ENCODE measurements at regions not wholly inside any gene's neighbourhood (a gene's known extent, or its start where the extent isn't known, plus 50 kb on each side); places are given as distances from the start of the nearest gene placed in this dataset.

DNA sequence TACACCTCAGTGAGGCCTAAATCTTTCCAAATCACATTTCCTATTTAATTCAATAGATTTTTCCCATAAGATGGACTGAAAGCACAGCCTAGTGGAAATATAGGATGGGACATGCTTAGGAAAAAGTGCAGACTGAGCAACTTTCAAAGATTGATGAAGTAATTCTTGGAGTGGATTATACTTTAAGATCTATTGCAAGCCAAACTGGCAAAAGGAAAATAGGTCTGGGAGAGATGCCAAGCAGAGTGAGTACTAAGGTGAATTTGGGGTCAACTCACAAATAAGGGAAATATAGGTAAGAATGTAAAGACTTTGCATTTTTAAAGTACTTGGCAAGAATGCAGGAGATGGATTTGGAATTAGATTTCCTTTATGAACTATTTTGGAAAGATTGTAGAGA is 170.2 kb upstream of the FOXG1 start:
- no peak overlapping the region for H3K4me3 ChIP-seq (ENCODE audit: low read depth, low read length)
- TF ChIP-seq, protein P1, sequence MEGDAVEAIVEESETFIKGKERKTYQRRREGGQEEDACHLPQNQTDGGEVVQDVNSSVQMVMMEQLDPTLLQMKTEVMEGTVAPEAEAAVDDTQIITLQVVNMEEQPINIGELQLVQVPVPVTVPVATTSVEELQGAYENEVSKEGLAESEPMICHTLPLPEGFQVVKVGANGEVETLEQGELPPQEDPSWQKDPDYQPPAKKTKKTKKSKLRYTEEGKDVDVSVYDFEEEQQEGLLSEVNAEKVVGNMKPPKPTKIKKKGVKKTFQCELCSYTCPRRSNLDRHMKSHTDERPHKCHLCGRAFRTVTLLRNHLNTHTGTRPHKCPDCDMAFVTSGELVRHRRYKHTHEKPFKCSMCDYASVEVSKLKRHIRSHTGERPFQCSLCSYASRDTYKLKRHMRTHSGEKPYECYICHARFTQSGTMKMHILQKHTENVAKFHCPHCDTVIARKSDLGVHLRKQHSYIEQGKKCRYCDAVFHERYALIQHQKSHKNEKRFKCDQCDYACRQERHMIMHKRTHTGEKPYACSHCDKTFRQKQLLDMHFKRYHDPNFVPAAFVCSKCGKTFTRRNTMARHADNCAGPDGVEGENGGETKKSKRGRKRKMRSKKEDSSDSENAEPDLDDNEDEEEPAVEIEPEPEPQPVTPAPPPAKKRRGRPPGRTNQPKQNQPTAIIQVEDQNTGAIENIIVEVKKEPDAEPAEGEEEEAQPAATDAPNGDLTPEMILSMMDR (IDR thresholded peaks at IDR 0.05; ENCODE audit: borderline replicate concordance, insufficient read depth, low read depth, low read length): no peak

DNA sequence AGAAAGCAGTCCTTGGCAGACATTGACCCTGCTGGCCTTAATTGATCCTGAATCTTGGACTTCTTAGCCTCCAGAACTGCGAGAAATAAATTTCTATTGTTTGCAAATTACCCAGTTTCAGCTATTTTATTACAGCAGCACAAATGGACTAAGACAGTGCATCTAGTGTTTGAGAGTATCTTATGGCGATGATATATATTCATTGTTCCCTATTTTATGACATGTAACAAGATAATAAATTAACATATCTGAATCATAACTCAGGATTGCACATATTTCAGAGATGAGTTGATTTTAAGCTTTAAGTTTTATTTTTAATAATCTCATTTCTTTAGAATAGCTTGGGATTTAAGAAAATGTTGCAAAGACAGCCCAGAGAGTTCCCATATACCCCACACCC is 167.4 kb upstream of the FOXG1 start:
- H3K4me3 ChIP-seq (ENCODE audit: low read depth, low read length): no peak overlapping the region

DNA sequence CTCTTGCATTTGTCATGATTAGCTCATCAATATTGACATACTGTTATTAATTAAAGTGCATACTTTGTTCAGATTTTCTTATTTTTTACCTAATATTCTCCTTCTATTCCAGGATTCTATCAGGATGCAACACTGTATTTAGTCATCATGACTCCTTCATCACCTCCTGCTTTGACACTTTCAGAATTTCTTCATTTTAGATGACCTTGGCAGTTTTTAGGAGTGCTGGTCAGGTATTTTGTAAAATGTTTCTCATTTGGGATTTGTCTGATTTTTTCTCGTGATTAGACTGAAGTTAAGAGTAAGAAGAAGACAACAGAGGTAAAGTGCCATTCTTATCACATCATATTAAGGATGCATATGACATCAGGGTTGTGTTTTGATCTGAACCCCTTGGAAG is 167.0 kb upstream of the FOXG1 start:
- H3K4me3 ChIP-seq (ENCODE audit: low read depth, low read length): no peak overlapping the region
- TF ChIP-seq, protein P1 (IDR thresholded peaks at IDR 0.05; ENCODE audit: borderline replicate concordance, insufficient read depth, low read depth, low read length): no peak

More for the DNA sequence above, 167.4 kb upstream of the FOXG1 start:
- TF ChIP-seq, protein P1 (IDR thresholded peaks at IDR 0.05; ENCODE audit: borderline replicate concordance, insufficient read depth, low read depth, low read length): no peak

DNA sequence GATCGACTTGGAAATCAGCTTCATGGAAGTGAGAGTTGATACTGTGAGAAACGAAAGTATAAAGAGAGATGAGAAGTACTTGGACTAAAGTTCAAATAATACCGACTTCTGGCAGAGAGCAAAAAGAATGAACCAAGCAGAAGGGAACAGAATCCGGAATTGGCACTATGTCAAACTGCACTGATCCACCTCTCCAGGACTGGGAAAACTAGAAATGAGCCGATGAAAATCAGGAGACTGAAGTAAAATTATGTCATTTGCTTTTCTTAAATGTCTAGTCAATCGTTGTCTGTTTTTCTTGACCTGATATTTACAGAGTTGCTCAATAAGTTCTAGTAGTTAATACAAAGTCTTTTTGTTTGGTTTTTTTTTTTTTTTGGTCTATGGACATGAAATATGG is 163.0 kb upstream of the FOXG1 start:
- H3K4me3 ChIP-seq (ENCODE audit: low read depth, low read length): no peak overlapping the region
- TF ChIP-seq, protein P1 (IDR thresholded peaks at IDR 0.05; ENCODE audit: borderline replicate concordance, insufficient read depth, low read depth, low read length): no peak

DNA sequence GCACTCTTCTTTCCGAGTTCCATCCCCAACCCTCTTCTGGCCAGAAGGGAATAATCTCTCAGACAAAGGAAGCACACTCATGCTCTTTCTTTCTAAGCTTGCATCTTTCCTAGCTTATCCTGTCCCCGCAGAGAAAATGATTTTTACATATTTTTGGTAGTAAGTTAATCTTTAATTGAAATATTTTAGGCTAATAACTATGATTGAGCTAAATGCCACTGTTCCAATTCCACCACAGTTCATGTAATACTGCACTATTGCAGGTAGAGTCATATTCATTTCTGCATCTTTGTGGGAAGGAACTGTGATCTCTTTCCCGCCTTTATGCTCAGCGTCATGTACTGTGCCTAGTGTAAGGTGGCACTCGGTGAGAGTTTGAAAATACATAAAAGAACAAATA is 158.9 kb upstream of the FOXG1 start:
- H3K4me3 ChIP-seq (ENCODE audit: low read depth, low read length): no peak overlapping the region
- TF ChIP-seq, protein P1 (IDR thresholded peaks at IDR 0.05; ENCODE audit: borderline replicate concordance, insufficient read depth, low read depth, low read length): no peak

DNA sequence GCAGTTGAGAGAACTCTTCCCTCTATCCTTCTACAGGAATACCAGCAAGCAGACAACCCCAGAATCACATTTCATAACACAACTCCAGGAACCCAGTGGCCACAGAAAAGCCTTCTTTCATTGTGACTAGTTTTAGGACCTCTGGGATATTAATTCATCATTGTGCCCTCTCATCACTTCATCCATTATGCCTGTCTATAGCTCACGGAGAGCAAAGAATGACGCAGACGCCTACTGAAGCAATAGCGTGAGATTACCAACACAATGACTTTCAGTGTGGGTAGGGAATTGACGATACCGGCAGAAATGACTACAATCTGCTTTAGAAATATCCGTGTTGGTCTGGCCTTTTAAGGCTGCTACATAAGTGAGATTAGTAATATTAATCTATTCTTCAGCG is 158.1 kb upstream of the FOXG1 start:
- H3K4me3 ChIP-seq (ENCODE audit: low read depth, low read length): no peak overlapping the region
- TF ChIP-seq, protein P1 (IDR thresholded peaks at IDR 0.05; ENCODE audit: borderline replicate concordance, insufficient read depth, low read depth, low read length): no peak

DNA sequence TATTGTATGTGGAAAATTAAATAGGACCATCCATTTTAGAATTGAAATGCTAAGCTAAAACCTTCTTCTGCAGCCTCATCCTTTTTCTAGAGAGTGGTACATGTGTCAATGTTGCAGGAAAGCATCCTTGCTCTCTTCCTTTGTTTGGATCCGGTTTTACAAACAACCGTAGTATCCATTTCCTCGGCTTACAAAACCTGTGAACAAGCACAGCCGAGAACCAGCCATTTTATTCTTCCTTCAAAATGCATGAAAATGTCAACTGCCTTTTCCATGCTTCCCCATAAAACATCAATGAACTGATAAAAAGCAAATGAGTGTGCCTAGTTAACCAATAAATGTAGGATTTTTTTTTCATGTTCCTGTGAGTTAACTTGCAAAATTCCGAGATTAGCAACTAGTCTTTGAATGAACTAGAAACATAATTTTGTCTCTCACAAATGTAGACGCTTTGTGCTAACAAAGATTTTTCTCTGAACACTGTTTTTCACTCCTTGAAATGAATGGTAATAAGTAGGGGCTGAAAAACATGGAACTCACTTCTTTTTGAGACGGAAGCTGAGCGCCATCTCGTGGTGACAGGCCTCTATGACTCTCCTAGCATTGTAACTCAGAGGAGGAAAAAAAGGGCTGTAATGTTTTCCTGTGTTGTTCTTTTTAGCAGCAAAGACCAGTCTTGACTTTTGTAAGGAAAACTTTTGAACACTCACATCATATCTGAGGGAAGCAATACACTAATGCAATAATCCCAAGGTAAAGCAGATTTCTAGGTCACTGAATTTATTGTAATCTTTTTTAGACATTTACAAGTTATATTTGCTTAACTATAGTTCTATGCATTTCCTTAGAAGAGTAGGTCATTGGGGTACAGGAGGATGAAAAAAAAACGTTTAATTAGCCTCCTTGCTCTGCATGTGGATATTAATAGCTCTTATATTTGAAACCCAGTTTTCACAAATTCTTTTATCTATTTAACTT is 157.4 kb upstream of the FOXG1 start:
- no peak overlapping the region for H3K4me3 ChIP-seq (ENCODE audit: low read depth, low read length)
- TF ChIP-seq, protein P1 (IDR thresholded peaks at IDR 0.05; ENCODE audit: borderline replicate concordance, insufficient read depth, low read depth, low read length): peak; percentile 73

All from GM12875 (cell line).